HG03439 (cell line): ENCODE measurements at regions not wholly inside any gene's neighbourhood (a gene's known extent, or its start where the extent isn't known, plus 50 kb on each side); places are given as distances from the start of the nearest gene placed in this dataset.
"Not testable (repeated sequence)": the region's sequence is repeated elsewhere in the genome, so short reads cannot be mapped to it uniquely, and the experiment has no call there.

Source experiments
- ATAC-seq: cut with Tn5 transposase; IDR thresholded peaks from one replicate; pipeline ENCODE4 v1.9.1; 2021; ENCODE audit warnings: mild to moderate bottlenecking, moderate library complexity; ENCODE audit not compliant: unreplicated experiment

- ATAC-seq: no peak
These were observed 490.3 kb downstream of the PIK3C3 start for GRCh38 chr18:42445359-42445758.

GRCh38 chr18:42446195-42446594 is 491.2 kb downstream of the PIK3C3 start:
- no peak for ATAC-seq

- no peak for ATAC-seq
These were observed 492.7 kb downstream of the PIK3C3 start for GRCh38 chr18:42447688-42448087.

- no peak for ATAC-seq
These were observed 503.2 kb downstream of the PIK3C3 start for GRCh38 chr18:42458226-42458625.

GRCh38 chr18:42459873-42460272 is 504.8 kb downstream of the PIK3C3 start:
- ATAC-seq: no peak

GRCh38 chr18:42471885-42472284 is 516.9 kb downstream of the PIK3C3 start:
- no peak for ATAC-seq

GRCh38 chr18:42473611-42474010 is 518.6 kb downstream of the PIK3C3 start:
- ATAC-seq: no peak

GRCh38 chr18:42474577-42474976 is 519.5 kb downstream of the PIK3C3 start:
- no peak for ATAC-seq

GRCh38 chr18:42475157-42475556 is 520.1 kb downstream of the PIK3C3 start:
- no peak for ATAC-seq

- ATAC-seq: no peak
These were observed 522.2 kb downstream of the PIK3C3 start for GRCh38 chr18:42477267-42477666.

GRCh38 chr18:42480441-42480840 is 525.4 kb downstream of the PIK3C3 start:
- ATAC-seq: no peak

GRCh38 chr18:42484648-42485047 is 529.6 kb downstream of the PIK3C3 start:
- ATAC-seq: no peak

GRCh38 chr18:42486271-42486670 is 531.2 kb downstream of the PIK3C3 start:
- no peak for ATAC-seq

GRCh38 chr18:42508683-42509296 is 553.8 kb downstream of the PIK3C3 start:
- ATAC-seq: no peak

GRCh38 chr18:42509750-42510415 is 554.8 kb downstream of the PIK3C3 start:
- no peak for ATAC-seq

- ATAC-seq: no peak
These were observed 555.5 kb downstream of the PIK3C3 start for GRCh38 chr18:42510540-42510939.

- ATAC-seq: no peak
These were observed 558.4 kb downstream of the PIK3C3 start for GRCh38 chr18:42513441-42513840.

GRCh38 chr18:42514512-42514911 is 559.5 kb downstream of the PIK3C3 start:
- no peak for ATAC-seq

- ATAC-seq: no peak
These were observed 562.9 kb downstream of the PIK3C3 start for GRCh38 chr18:42517896-42518295.

GRCh38 chr18:42518331-42518730 is 563.3 kb downstream of the PIK3C3 start:
- not testable (repeated sequence) for ATAC-seq

GRCh38 chr18:42520138-42520537 is 565.1 kb downstream of the PIK3C3 start:
- no peak for ATAC-seq

- ATAC-seq: no peak
These were observed 570.9 kb downstream of the PIK3C3 start for GRCh38 chr18:42525905-42526304.

GRCh38 chr18:42527766-42528165 is 572.7 kb downstream of the PIK3C3 start:
- ATAC-seq: no peak
